ENCODE measurements at regions not wholly inside any gene's neighbourhood (a gene's known extent, or its start where the extent isn't known, plus 50 kb on each side); places are given as distances from the start of the nearest gene placed in this dataset.
"Not testable (repeated sequence)": the region's sequence is repeated elsewhere in the genome, so short reads cannot be mapped to it uniquely, and the experiment has no call there.

GRCh38 chr6:26957399-26958127 lies 289.9 kb upstream of the PRSS16 start:
- DNase-seq = not testable (repeated sequence)

GRCh38 chr6:26961236-26961635 lies 286.3 kb upstream of the PRSS16 start:
- DNase-seq = not testable (repeated sequence)

GRCh38 chr6:27002447-27002846 lies 245.1 kb upstream of the PRSS16 start:
- no peak for DNase-seq

- DNase-seq = no peak
Observed at GRCh38 chr6:27007020-27007419, 240.5 kb upstream of the PRSS16 start.

GRCh38 chr6:27008613-27009012 lies 238.9 kb upstream of the PRSS16 start:
- not testable (repeated sequence) for DNase-seq

- not testable (repeated sequence) for DNase-seq
Observed at GRCh38 chr6:27014053-27014452, 233.4 kb upstream of the PRSS16 start.

- DNase-seq = no peak
Observed at GRCh38 chr6:27016689-27017088, 230.8 kb upstream of the PRSS16 start.

- not testable (repeated sequence) for DNase-seq
Observed at GRCh38 chr6:27018401-27018800, 229.1 kb upstream of the PRSS16 start.

- peak; percentile 91 for DNase-seq
Observed at GRCh38 chr6:27019651-27020552, 227.6 kb upstream of the PRSS16 start.

- DNase-seq = no peak
Observed at GRCh38 chr6:27020553-27020880, 227.0 kb upstream of the PRSS16 start.

GRCh38 chr6:27023664-27024063 lies 223.8 kb upstream of the PRSS16 start:
- DNase-seq = no peak

- no peak for DNase-seq
Observed at GRCh38 chr6:27025351-27025750, 222.2 kb upstream of the PRSS16 start.

- DNase-seq = no peak
Observed at GRCh38 chr6:27026361-27026760, 221.1 kb upstream of the PRSS16 start.

- DNase-seq = no peak
Observed at GRCh38 chr6:27031302-27031701, 216.2 kb upstream of the PRSS16 start.

GRCh38 chr6:27038498-27038897 lies 209.0 kb upstream of the PRSS16 start:
- DNase-seq = no peak

- no peak for DNase-seq
Observed at GRCh38 chr6:27040244-27041042, 207.1 kb upstream of the PRSS16 start.

- DNase-seq = no peak
Observed at GRCh38 chr6:27043244-27043643, 204.3 kb upstream of the PRSS16 start.

- not testable (repeated sequence) for DNase-seq
Observed at GRCh38 chr6:27045131-27045530, 202.4 kb upstream of the PRSS16 start.

- not testable (repeated sequence) for DNase-seq
Observed at GRCh38 chr6:27047725-27048124, 199.8 kb upstream of the PRSS16 start.

- DNase-seq = no peak
Observed at GRCh38 chr6:27049863-27050781, 197.4 kb upstream of the PRSS16 start.

GRCh38 chr6:27052082-27052730 lies 195.3 kb upstream of the PRSS16 start:
- DNase-seq = not testable (repeated sequence)

GRCh38 chr6:27052731-27053082 lies 194.8 kb upstream of the PRSS16 start:
- DNase-seq = no peak

Data from fibroblast of upper back skin (primary cell).